ENCODE measurements at regions not wholly inside any gene's neighbourhood (a gene's known extent, or its start where the extent isn't known, plus 50 kb on each side); places are given as distances from the start of the nearest gene placed in this dataset.

DNA sequence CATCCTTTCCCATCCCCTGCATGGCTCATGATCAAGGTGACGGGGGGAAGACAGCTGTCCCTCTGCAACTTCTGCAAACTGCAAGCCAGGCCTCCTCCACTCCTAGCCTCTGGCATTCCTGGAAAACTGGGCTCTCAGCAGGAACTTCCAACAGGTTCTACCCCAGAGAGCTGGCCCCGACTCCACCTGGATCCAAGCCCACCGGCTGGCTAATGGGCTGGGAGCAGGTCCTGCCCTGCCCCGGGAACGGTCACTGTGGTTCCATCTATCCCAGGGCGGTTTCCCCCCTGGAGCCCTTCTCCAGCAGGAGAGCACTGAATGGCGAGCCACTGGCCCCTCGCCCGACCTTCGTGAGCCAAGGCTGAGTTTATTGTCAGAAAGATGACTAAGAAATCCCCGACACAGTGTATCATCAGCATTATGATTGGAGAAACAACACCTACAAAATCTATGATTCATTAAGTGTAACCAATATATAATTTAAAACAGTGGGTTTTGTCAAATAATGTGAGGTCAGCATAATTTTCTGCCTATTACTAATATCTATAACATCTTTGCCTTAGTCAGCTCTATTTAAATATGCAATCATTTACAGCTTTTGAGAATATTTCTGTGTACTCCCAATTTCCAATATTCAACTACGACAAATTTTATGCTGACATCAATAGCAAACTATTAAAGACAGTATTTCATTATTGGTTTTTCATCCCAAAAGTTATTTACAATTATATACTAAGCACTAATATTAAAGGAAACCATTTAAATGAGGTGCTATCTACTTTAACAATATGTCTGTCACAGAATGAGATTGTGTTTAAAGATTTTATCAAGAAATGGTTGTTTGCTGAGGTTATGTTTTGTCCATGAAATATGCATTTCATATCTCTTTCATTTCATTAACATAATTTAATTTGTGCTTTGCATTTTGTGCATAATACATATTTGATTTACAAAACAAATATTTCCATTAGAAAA, 133.0 kb downstream of the URI1 start:
- TF ChIP-seq, protein P1, sequence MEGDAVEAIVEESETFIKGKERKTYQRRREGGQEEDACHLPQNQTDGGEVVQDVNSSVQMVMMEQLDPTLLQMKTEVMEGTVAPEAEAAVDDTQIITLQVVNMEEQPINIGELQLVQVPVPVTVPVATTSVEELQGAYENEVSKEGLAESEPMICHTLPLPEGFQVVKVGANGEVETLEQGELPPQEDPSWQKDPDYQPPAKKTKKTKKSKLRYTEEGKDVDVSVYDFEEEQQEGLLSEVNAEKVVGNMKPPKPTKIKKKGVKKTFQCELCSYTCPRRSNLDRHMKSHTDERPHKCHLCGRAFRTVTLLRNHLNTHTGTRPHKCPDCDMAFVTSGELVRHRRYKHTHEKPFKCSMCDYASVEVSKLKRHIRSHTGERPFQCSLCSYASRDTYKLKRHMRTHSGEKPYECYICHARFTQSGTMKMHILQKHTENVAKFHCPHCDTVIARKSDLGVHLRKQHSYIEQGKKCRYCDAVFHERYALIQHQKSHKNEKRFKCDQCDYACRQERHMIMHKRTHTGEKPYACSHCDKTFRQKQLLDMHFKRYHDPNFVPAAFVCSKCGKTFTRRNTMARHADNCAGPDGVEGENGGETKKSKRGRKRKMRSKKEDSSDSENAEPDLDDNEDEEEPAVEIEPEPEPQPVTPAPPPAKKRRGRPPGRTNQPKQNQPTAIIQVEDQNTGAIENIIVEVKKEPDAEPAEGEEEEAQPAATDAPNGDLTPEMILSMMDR (IDR thresholded peaks at IDR 0.05; ENCODE audit: low read length): no peak
- TF ChIP-seq EZH2 (optimal IDR thresholded peaks at IDR 0.05; ENCODE audit: low read depth, low read length): no peak

All from MM.1S (cell line).